HL-60 (cell line): ENCODE measurements at regions not wholly inside any gene's neighbourhood (a gene's known extent, or its start where the extent isn't known, plus 50 kb on each side); places are given as distances from the start of the nearest gene placed in this dataset.

Experiments used
- CTCF ChIP-seq: IDR thresholded peaks from one replicate; pipeline ENCODE4 v1.5.1; 2011; ENCODE audit warnings: low read length, control low read depth, inconsistent platforms; ENCODE audit not compliant: insufficient read depth
- POLR2AphosphoS5 ChIP-seq: IDR thresholded peaks from 2 replicates; pipeline ENCODE4 v1.6.1; 2012; ENCODE audit warnings: low read depth

- no peak for TF ChIP-seq CTCF
- TF ChIP-seq POLR2AphosphoS5, result no peak
Observed at GRCh38 chr3:150116196-150116595, 145.5 kb upstream of the PFN2 start.
